ENCODE measurements at regions not wholly inside any gene's neighbourhood (a gene's known extent, or its start where the extent isn't known, plus 50 kb on each side); places are given as distances from the start of the nearest gene placed in this dataset.

DNA sequence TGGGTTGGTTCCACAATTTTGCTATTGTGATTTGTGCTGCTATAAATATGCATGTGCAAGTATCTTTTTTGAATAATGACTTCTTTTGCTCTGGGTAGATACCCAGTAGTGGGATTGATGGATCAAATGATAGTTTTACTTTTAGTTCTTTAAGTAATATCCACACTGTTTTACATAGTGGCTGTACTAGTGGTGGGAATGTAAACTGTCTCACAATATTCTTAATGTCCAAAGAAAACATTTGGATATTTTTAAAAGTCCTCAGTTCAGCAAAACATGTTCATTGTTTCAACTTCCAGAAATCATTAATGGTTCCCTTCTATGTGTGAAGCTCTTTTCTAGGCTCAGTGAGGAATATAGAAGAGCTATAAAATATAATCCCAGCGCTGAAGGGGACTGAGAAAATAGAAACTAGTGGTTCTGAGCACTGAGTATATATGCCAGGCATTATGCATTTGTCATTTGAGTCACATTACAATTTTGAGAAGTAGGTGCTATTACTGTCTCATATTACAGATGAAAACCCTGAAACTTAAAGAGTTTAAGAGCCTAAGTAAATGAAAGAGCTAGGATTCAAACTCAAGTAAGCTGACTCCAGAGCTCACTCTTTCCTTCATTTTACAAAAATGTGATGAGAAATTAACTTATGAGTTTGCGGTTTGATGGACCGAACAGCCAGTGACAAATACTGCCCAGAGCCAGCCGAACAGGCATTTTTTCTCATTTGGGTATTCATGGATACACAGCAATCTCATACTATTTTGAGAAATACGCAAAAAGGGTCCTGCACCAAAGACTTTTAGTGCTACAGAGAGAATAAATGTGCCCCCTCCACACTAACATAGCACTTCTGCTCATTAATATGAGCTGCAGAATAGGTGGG lies 250.1 kb downstream of the TBX18 start:
- intact Hi-C loops (cut with DNase I; ENCODE audit: low total_unique reads), result no loop called here
- WGBS, 2 donors, result 76 to 85% methylated on average over 5 of the region's 5 CpGs

DNA sequence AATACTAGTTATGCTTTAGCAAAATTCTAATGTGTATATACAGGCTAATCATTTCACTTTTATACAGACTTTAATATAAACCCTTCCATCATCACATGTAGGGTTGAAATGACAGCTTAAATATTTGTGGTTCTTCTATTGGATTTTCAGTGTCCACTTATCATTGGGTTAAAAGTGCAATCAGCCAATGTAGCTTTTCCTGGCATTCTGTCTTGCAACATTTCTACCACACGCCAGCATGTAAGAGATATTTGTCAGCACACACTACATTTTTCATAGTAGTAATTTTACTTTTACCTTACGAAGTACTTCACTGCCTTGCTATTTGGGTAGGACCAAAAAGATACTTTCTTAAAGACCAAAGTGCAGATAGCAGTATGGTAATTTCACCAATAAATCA lies 252.0 kb downstream of the TBX18 start:
- TF ChIP-seq POLR2A (IDR thresholded peaks at IDR 0.05), result no peak
- TF ChIP-seq, protein P1, sequence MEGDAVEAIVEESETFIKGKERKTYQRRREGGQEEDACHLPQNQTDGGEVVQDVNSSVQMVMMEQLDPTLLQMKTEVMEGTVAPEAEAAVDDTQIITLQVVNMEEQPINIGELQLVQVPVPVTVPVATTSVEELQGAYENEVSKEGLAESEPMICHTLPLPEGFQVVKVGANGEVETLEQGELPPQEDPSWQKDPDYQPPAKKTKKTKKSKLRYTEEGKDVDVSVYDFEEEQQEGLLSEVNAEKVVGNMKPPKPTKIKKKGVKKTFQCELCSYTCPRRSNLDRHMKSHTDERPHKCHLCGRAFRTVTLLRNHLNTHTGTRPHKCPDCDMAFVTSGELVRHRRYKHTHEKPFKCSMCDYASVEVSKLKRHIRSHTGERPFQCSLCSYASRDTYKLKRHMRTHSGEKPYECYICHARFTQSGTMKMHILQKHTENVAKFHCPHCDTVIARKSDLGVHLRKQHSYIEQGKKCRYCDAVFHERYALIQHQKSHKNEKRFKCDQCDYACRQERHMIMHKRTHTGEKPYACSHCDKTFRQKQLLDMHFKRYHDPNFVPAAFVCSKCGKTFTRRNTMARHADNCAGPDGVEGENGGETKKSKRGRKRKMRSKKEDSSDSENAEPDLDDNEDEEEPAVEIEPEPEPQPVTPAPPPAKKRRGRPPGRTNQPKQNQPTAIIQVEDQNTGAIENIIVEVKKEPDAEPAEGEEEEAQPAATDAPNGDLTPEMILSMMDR (IDR thresholded peaks at IDR 0.05), result no peak
- WGBS, 2 donors, result 75 to 83% methylated on average over 2 of the region's 2 CpGs
- no peak overlapping the region for H3K4me3 ChIP-seq (ENCODE audit: low read depth, poor library complexity, severe bottlenecking)
- intact Hi-C loops (cut with DNase I; ENCODE audit: low total_unique reads), result no loop called here
- no peak for DNase-seq (ENCODE audit: low spot score in 2 of 2)

More for the DNA sequence above, 250.1 kb downstream of the TBX18 start:
- DNase-seq (ENCODE audit: low spot score in 2 of 2), result no peak
- TF ChIP-seq, protein P1 (IDR thresholded peaks at IDR 0.05), result no peak
- TF ChIP-seq POLR2A (IDR thresholded peaks at IDR 0.05), result no peak
- H3K4me3 ChIP-seq (ENCODE audit: low read depth, poor library complexity, severe bottlenecking), result no peak overlapping the region

DNA sequence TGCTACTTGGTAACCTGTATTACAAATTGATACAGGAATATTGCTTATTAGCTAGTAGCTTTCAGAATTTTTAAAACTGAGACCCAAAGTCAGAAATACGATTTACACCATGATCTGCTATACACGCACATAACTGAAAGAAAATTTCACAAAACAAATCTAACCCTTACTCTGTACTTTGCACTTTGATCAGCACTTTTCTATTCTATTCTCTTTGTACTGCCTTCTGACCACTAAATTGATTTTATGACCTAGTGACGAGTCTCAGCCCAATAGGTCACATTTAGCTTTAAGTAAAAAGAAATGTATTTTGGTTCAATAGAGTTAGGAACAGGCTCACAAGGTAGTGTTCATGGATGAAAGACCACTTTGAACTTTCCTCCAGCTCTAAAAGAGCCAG lies 252.5 kb downstream of the TBX18 start:
- intact Hi-C loops (cut with DNase I; ENCODE audit: low total_unique reads), result no loop called here
- TF ChIP-seq, protein P1 (IDR thresholded peaks at IDR 0.05), result no peak
- TF ChIP-seq POLR2A (IDR thresholded peaks at IDR 0.05), result no peak
- no peak for DNase-seq (ENCODE audit: low spot score in 2 of 2)
- H3K4me3 ChIP-seq (ENCODE audit: low read depth, poor library complexity, severe bottlenecking), result no peak overlapping the region
- WGBS, 2 donors, result 56 to 92% methylated on average over 3 of the region's 3 CpGs

DNA sequence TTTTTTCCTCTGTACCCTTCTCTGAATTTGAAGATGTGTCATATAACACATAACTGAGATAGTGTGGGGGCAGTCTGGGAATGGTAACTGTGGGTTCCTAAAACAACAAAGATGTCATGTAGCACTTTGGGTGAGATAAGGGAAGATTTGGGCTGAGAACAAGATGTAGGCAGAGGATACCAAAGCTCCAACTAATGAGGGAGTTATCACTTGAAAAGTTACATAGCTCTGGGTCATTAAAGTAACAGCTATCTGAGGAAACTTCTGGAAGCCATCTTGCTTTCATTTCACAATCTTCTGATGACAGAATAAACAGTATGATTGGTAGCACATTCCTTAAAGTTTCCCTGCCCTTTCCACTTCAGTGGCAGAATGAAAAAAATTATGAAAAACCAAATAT lies 255.4 kb downstream of the TBX18 start:
- TF ChIP-seq POLR2A (IDR thresholded peaks at IDR 0.05), result no peak
- no peak overlapping the region for H3K4me3 ChIP-seq (ENCODE audit: low read depth, poor library complexity, severe bottlenecking)
- intact Hi-C loops (cut with DNase I; ENCODE audit: low total_unique reads), result no loop called here
- DNase-seq (ENCODE audit: low spot score in 2 of 2), result no peak

DNA sequence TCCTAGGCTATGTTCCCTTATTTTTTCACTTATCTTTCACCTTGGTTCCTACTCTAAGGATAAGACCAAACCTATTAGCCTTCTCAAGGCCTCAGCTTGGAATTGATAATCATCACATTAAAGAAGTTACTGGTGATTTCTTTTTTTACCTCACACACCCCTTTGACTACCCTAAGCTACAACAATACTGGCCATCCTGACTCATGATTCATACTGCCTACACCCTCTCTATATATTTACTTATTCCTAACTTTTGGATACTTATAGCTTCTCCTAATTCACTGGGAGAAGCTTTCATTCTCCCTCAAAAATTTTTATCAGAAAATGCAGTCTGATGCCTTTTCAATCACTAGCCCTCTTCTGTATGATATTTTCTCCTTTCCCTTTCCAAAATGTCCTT lies 256.1 kb downstream of the TBX18 start:
- no peak for DNase-seq (ENCODE audit: low spot score in 2 of 2)
- intact Hi-C loops (cut with DNase I; ENCODE audit: low total_unique reads), result no loop called here
- H3K4me3 ChIP-seq (ENCODE audit: low read depth, poor library complexity, severe bottlenecking), result no peak overlapping the region
- TF ChIP-seq, protein P1 (IDR thresholded peaks at IDR 0.05), result no peak
- no peak for TF ChIP-seq POLR2A (IDR thresholded peaks at IDR 0.05)

DNA sequence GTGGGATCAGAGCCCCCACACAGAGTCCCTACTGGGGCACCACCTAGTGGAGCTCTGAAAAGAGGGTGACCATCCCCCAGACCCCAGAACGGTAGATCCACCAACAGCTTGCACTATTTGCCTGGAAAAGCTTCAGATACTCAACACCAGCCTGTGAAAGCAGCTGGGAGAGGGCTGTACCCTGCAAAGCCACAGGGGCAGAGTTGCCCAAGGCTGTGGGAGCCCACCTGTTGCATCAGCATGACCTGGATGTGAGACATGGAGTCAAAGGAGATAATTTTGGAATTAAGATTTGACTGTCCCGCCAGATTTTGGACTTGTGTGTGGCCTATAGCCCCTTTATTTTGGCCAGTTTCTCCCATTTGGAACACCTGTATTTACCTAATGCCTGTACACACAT lies 260.4 kb downstream of the TBX18 start:
- WGBS, 2 donors, result 73 to 87% methylated on average over 2 of the region's 2 CpGs
- DNase-seq (ENCODE audit: low spot score in 2 of 2), result no peak
- TF ChIP-seq POLR2A (IDR thresholded peaks at IDR 0.05), result no peak
- TF ChIP-seq, protein P1 (IDR thresholded peaks at IDR 0.05), result no peak
- H3K4me3 ChIP-seq (ENCODE audit: low read depth, poor library complexity, severe bottlenecking), result no peak overlapping the region
- intact Hi-C loops (cut with DNase I; ENCODE audit: low total_unique reads), result no loop called here
